H9 (cell line): ENCODE measurements at regions not wholly inside any gene's neighbourhood (a gene's known extent, or its start where the extent isn't known, plus 50 kb on each side); places are given as distances from the start of the nearest gene placed in this dataset.

Experiments used
- DNase-seq: peaks from one replicate; pipeline ENCODE4 v3.0.0-alpha.2; 2017
- H2AFZ ChIP-seq: one replicate; pipeline ENCODE4 v1.6.1; 2013; ENCODE audit warnings: mild to moderate bottlenecking, low read length, control low read depth, moderate library complexity
- H2AK5ac ChIP-seq: 2 replicates; pipeline ENCODE4 v1.6.1; 2013; ENCODE audit warnings: low read length, control low read depth, mixed read lengths; ENCODE audit not compliant: insufficient read length
- H2BK120ac ChIP-seq: one replicate; pipeline ENCODE4 v1.6.1; 2013; ENCODE audit warnings: low read depth, mild to moderate bottlenecking, low read length, control low read depth, inconsistent platforms; ENCODE audit not compliant: poor library complexity, severe bottlenecking
- H2BK12ac ChIP-seq: 2 replicates; pipeline ENCODE4 v1.6.1; 2013; ENCODE audit warnings: low read length, control low read depth, mixed read lengths, low read depth; ENCODE audit not compliant: insufficient read length
- H2BK15ac ChIP-seq: 2 replicates; pipeline ENCODE4 v1.6.1; 2013; ENCODE audit warnings: low read depth, low read length, control low read depth
- H2BK20ac ChIP-seq: one replicate; pipeline ENCODE4 v1.6.1; 2013; ENCODE audit warnings: low read depth, mild to moderate bottlenecking, low read length, control low read depth, inconsistent platforms; ENCODE audit not compliant: poor library complexity, severe bottlenecking
- H2BK5ac ChIP-seq: 2 replicates; pipeline ENCODE4 v1.6.1; 2013; ENCODE audit warnings: low read length, control low read depth, mixed read lengths; ENCODE audit not compliant: insufficient read length
- H3K14ac ChIP-seq: 2 replicates; pipeline ENCODE4 v1.6.1; 2013; ENCODE audit warnings: low read length, control low read depth; ENCODE audit not compliant: insufficient read depth
- H3K18ac ChIP-seq: 2 replicates; pipeline ENCODE4 v1.6.1; 2013; ENCODE audit warnings: low read depth, mild to moderate bottlenecking, mixed read lengths, low read length, control low read depth; ENCODE audit not compliant: insufficient read length
- H3K23ac ChIP-seq: 2 replicates; pipeline ENCODE4 v1.6.1; 2013; ENCODE audit warnings: low read length, control low read depth, mixed read lengths, low read depth; ENCODE audit not compliant: insufficient read length
- H3K23me2 ChIP-seq: 2 replicates; pipeline ENCODE4 v1.6.1; 2013; ENCODE audit warnings: low read depth, mild to moderate bottlenecking, mixed read lengths, low read length, control low read depth; ENCODE audit not compliant: insufficient read length, poor library complexity, severe bottlenecking
- H3K27ac ChIP-seq: 2 replicates; pipeline ENCODE4 v1.5.1; 2013; ENCODE audit warnings: low read length, control low read depth, mixed read lengths, low read depth; ENCODE audit not compliant: insufficient read length
- H3K27me3 ChIP-seq: 2 replicates; pipeline ENCODE4 v1.6.1; 2013; ENCODE audit warnings: low read length, control low read depth, inconsistent platforms; ENCODE audit not compliant: insufficient read depth
- H3K4ac ChIP-seq: 2 replicates; pipeline ENCODE4 v1.6.1; 2013; ENCODE audit warnings: low read depth, mild to moderate bottlenecking, control low read depth, inconsistent platforms, low read length, moderate library complexity
- H3K4me1 ChIP-seq: 2 replicates; pipeline ENCODE4 v1.6.1; 2013; ENCODE audit warnings: low read length, control low read depth, inconsistent platforms; ENCODE audit not compliant: insufficient read depth
- H3K4me2 ChIP-seq: 2 replicates; pipeline ENCODE4 v1.6.1; 2013; ENCODE audit warnings: low read length, control low read depth, mixed read lengths; ENCODE audit not compliant: insufficient read length, insufficient read depth
- H3K56ac ChIP-seq: 2 replicates; pipeline ENCODE4 v1.6.1; 2013; ENCODE audit warnings: low read depth, mild to moderate bottlenecking, mixed read lengths, low read length, control low read depth; ENCODE audit not compliant: insufficient read length
- H3K79me1 ChIP-seq: 2 replicates; pipeline ENCODE4 v1.6.1; 2013; ENCODE audit warnings: low read depth, mild to moderate bottlenecking, moderate library complexity, low read length, control low read depth, inconsistent platforms; ENCODE audit not compliant: insufficient read depth, poor library complexity, severe bottlenecking
- H3K79me2 ChIP-seq: 2 replicates; pipeline ENCODE4 v1.6.1; 2013; ENCODE audit warnings: low read length, control low read depth, inconsistent platforms; ENCODE audit not compliant: insufficient read depth
- H3K9ac ChIP-seq: 2 replicates; pipeline ENCODE4 v1.6.1; 2013; ENCODE audit warnings: low read length, control low read depth, mixed read lengths; ENCODE audit not compliant: insufficient read length; ENCODE audit errors: extremely low read depth
- H3K9me3 ChIP-seq: one replicate; pipeline ENCODE4 v1.6.1; 2013; ENCODE audit warnings: low read depth, low read length, inconsistent platforms; ENCODE audit not compliant: control insufficient read depth
- H3T11ph ChIP-seq: one replicate; pipeline ENCODE4 v1.6.1; 2013; ENCODE audit warnings: mild to moderate bottlenecking, low read length, control low read depth, inconsistent platforms
- H4K20me1 ChIP-seq: one replicate; pipeline ENCODE4 v1.6.1; 2013; ENCODE audit not compliant: control insufficient read depth, insufficient read length, insufficient read depth
- H4K5ac ChIP-seq: 2 replicates; pipeline ENCODE4 v1.6.1; 2013; ENCODE audit warnings: low read depth, mild to moderate bottlenecking, mixed read lengths, low read length, control low read depth; ENCODE audit not compliant: insufficient read length
- H4K8ac ChIP-seq: replicated peaks from 2 replicates; pipeline ENCODE4 v1.6.1; 2013; ENCODE audit warnings: low read length, control low read depth, mixed read lengths, low read depth; ENCODE audit not compliant: insufficient read length
- H4K91ac ChIP-seq: 2 replicates; pipeline ENCODE4 v1.6.1; 2013; ENCODE audit warnings: low read depth, mild to moderate bottlenecking, moderate library complexity, mixed read lengths, low read length, control low read depth; ENCODE audit not compliant: insufficient read length
- H3K27ac Mint-ChIP-seq, 3 experiments: 2 replicates in 2 of 3; 3 replicates in 1 of 3; pipeline ENCODE4 v1.8.0; 2020 to 2021; ENCODE audit warnings: mixed read lengths in 3 of 3, mild to moderate bottlenecking in 1 of 3, moderate library complexity in 1 of 3
- H3K27me3 Mint-ChIP-seq: 2 replicates; pipeline ENCODE4 v1.8.0; 2021; ENCODE audit warnings: low read depth, mild to moderate bottlenecking, moderate library complexity, mixed read lengths
- H3K36me3 Mint-ChIP-seq, 3 experiments: 2 replicates in 2 of 3; 3 replicates in 1 of 3; pipeline ENCODE4 v1.8.0; 2020 to 2021; ENCODE audit warnings: low read depth in 3 of 3, mixed read lengths in 3 of 3; ENCODE audit not compliant: insufficient read depth in 1 of 3
- H3K4me1 Mint-ChIP-seq, 2 experiments: 2 replicates each; pipeline ENCODE4 v1.8.0; 2020; ENCODE audit warnings: mixed read lengths in 2 of 2
- H3K4me3 Mint-ChIP-seq, 2 experiments: 2 replicates in 1 of 2; 3 replicates in 1 of 2; pipeline ENCODE4 v1.8.0; 2020 to 2021; ENCODE audit warnings: mild to moderate bottlenecking in 2 of 2, mixed read lengths in 2 of 2, moderate library complexity in 1 of 2
- H3K9me3 Mint-ChIP-seq, 2 experiments: 2 replicates in 1 of 2; 3 replicates in 1 of 2; pipeline ENCODE4 v1.8.0; 2020; ENCODE audit warnings: mild to moderate bottlenecking in 2 of 2, mixed read lengths in 2 of 2, moderate library complexity in 1 of 2
- TF ChIP-seq, protein P1 (sequence below): fragments of 200-600 bp; sonication (generic); conservative IDR thresholded peaks from 3 replicates; pipeline ENCODE4 v1.8.0; 2021; ENCODE audit warnings: antibody characterized with exemption, mild to moderate bottlenecking

DNA sequence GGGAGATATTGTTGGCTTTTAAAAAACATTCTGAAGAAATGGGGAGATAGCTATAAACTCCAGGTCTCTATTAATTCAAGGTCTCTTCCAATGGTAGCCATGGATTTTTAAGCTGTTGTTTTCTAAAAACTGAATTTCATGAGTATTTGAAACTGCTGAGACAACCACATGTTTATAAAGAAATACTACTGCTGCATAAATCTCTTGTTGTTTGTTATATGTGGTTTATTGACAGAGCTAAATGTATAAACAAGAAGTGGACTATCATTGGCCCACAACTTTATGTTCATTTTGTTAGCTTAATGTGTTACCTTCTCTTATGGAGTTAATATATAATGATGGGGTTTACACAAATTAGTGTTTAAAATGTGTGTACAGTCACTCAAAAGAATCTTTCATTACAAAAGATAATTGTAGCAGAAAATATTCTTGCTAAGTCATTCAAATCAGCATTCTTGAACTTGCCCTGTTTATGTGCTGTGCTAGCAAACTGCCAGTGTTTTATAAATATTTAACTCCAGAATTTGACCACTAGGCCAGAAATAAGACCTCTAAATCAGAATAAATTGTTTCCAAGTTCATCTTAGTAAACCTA, 242.1 kb downstream of the TMX3 start:
- H3K18ac ChIP-seq, result no peak overlapping the region
- no peak overlapping the region for H2BK12ac ChIP-seq
- H4K20me1 ChIP-seq, result no peaks in the 10 kb centered on the region
- no peaks in the 10 kb centered on the region for H3K79me2 ChIP-seq
- peaks cover 2% of the 10 kb centered on the region; the same call in 1 of the 2 replicates for H3K4me1 ChIP-seq
- no peak overlapping the region for H2BK120ac ChIP-seq
- H2BK15ac ChIP-seq, result no peak overlapping the region
- Mint-ChIP-seq H3K36me3 (no peaks in the 10 kb centered on the region), H3K27ac (no peak overlapping the region), H3K27me3 (no peaks in the 10 kb centered on the region), H3K9me3 (no peaks in the 10 kb centered on the region), H3K4me3 (no peak overlapping the region), H3K4me1 (peaks cover 6 to 8% of the 10 kb centered on the region in 2 experiments)
- no peaks in the 10 kb centered on the region for H3K27me3 ChIP-seq
- no peaks in the 10 kb centered on the region for H3K79me1 ChIP-seq
- H3K9me3 ChIP-seq, result no peaks in the 10 kb centered on the region
- H2BK20ac ChIP-seq, result no peak overlapping the region
- no peak overlapping the region for H3K9ac ChIP-seq
- DNase-seq, result no peak
- no peak overlapping the region for H2BK5ac ChIP-seq
- no peak overlapping the region for H3K23ac ChIP-seq
- H3K4me2 ChIP-seq, result no peak overlapping the region
- H3K27ac ChIP-seq, result no peak overlapping the region
- H3K56ac ChIP-seq, result no peak overlapping the region
- H2AK5ac ChIP-seq, result no peak overlapping the region
- H4K91ac ChIP-seq, result no peak overlapping the region
- H4K5ac ChIP-seq, result no peak overlapping the region
- peaks cover 2% of the 10 kb centered on the region for H3K23me2 ChIP-seq
- no peak overlapping the region for H3K14ac ChIP-seq
- no peak overlapping the region for H2AFZ ChIP-seq
- TF ChIP-seq, protein P1, sequence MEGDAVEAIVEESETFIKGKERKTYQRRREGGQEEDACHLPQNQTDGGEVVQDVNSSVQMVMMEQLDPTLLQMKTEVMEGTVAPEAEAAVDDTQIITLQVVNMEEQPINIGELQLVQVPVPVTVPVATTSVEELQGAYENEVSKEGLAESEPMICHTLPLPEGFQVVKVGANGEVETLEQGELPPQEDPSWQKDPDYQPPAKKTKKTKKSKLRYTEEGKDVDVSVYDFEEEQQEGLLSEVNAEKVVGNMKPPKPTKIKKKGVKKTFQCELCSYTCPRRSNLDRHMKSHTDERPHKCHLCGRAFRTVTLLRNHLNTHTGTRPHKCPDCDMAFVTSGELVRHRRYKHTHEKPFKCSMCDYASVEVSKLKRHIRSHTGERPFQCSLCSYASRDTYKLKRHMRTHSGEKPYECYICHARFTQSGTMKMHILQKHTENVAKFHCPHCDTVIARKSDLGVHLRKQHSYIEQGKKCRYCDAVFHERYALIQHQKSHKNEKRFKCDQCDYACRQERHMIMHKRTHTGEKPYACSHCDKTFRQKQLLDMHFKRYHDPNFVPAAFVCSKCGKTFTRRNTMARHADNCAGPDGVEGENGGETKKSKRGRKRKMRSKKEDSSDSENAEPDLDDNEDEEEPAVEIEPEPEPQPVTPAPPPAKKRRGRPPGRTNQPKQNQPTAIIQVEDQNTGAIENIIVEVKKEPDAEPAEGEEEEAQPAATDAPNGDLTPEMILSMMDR, result no peak
- H3T11ph ChIP-seq, result no peak overlapping the region
- no peak overlapping the region for H4K8ac ChIP-seq
- no peak overlapping the region for H3K4ac ChIP-seq
